K562 (cell line): ENCODE measurements at regions not wholly inside any gene's neighbourhood (a gene's known extent, or its start where the extent isn't known, plus 50 kb on each side); places are given as distances from the start of the nearest gene placed in this dataset.

Source experiments
- DDX20 ChIP-seq: fragments of 450-650 bp; IDR thresholded peaks from 2 replicates; pipeline ENCODE4 v1.6.1; 2016; ENCODE audit warnings: missing genetic modification characterization, low read depth, mild to moderate bottlenecking, missing compliant biosample characterization, moderate library complexity
- FOXM1 ChIP-seq, 2 experiments: fragments of 450-650 bp in 1 of 2; sonication (generic) in 1 of 2; formaldehyde crosslinking in 1 of 2; IDR thresholded peaks; 2 replicates each; pipeline versions ENCODE4 v1.6.1 to v1.9.0; 2017 to 2022; ENCODE audit warnings: low read depth in 2 of 2, mild to moderate bottlenecking in 2 of 2, missing genetic modification reagents in 1 of 2, moderate library complexity in 1 of 2
- MCM3 ChIP-seq: fragments of 450-650 bp; IDR thresholded peaks from 2 replicates; pipeline ENCODE4 v1.6.1; 2016
- MLX ChIP-seq, 2 experiments: fragments of 450-650 bp in 1 of 2; sonication (generic) in 1 of 2; formaldehyde crosslinking; conservative IDR thresholded peaks; 2 replicates each; pipeline versions ENCODE4 v1.4.0 to v1.8.1; 2020 to 2022; ENCODE audit warnings: mild to moderate bottlenecking in 1 of 2, missing genetic modification reagents in 1 of 2
- MYBL2 ChIP-seq, 2 experiments: fragments of 450-650 bp in 1 of 2; sonication (generic) in 1 of 2; formaldehyde crosslinking in 1 of 2; IDR thresholded peaks; 2 replicates each; pipeline versions ENCODE4 v1.6.1 to v1.8.1; 2017 to 2022; ENCODE audit warnings: borderline replicate concordance in 1 of 2, inconsistent platforms in 1 of 2, low read depth in 1 of 2, mild to moderate bottlenecking in 1 of 2, missing genetic modification reagents in 1 of 2, moderate library complexity in 1 of 2
- NR1H2 ChIP-seq: sonication (generic); formaldehyde crosslinking; IDR thresholded peaks from 2 replicates; pipeline ENCODE4 v1.4.0; 2020; ENCODE audit warnings: mild to moderate bottlenecking, missing genetic modification reagents
- SMARCB1 ChIP-seq: IDR thresholded peaks from 2 replicates; pipeline ENCODE4 v1.6.1; 2011; ENCODE audit warnings: improper control_type of control experiment, low read depth; ENCODE audit not compliant: insufficient read length
- SRSF1 ChIP-seq: fragments of 200-400 bp; formaldehyde crosslinking; IDR thresholded peaks from 2 replicates; pipeline ENCODE4 v1.6.1; 2017; ENCODE audit warnings: mild to moderate bottlenecking, low read depth, low read length, moderate library complexity
- TCFL5 ChIP-seq: fragments of 250-450 bp; sonication (Bioruptor Pico); conservative IDR thresholded peaks from 2 replicates; pipeline ENCODE4 v1.6.1; 2021; ENCODE audit warnings: mild to moderate bottlenecking, moderate library complexity, matching md5 sums
- ZNF318 ChIP-seq, 2 experiments: fragments of 450-650 bp; IDR thresholded peaks; 2 replicates each; pipeline ENCODE4 v1.6.1; 2016; ENCODE audit warnings: mild to moderate bottlenecking in 2 of 2, borderline replicate concordance in 1 of 2, low read depth in 1 of 2, moderate library complexity in 1 of 2
- ZNF695 ChIP-seq: fragments of 450-650 bp; formaldehyde crosslinking; IDR thresholded peaks from 2 replicates; pipeline ENCODE4 v1.4.0; 2020; ENCODE audit warnings: mild to moderate bottlenecking, moderate library complexity
- ZNF79 ChIP-seq: fragments of 250-450 bp; sonication (Bioruptor Pico); IDR thresholded peaks from 2 replicates; pipeline ENCODE4 v1.4.0; 2020; ENCODE audit warnings: low read depth, mild to moderate bottlenecking, moderate library complexity
- TF ChIP-seq, protein P1 (sequence below): sonication (generic); formaldehyde crosslinking; IDR thresholded peaks from 2 replicates; pipeline ENCODE4 v1.4.0; 2020; ENCODE audit warnings: mild to moderate bottlenecking, missing genetic modification reagents

DNA sequence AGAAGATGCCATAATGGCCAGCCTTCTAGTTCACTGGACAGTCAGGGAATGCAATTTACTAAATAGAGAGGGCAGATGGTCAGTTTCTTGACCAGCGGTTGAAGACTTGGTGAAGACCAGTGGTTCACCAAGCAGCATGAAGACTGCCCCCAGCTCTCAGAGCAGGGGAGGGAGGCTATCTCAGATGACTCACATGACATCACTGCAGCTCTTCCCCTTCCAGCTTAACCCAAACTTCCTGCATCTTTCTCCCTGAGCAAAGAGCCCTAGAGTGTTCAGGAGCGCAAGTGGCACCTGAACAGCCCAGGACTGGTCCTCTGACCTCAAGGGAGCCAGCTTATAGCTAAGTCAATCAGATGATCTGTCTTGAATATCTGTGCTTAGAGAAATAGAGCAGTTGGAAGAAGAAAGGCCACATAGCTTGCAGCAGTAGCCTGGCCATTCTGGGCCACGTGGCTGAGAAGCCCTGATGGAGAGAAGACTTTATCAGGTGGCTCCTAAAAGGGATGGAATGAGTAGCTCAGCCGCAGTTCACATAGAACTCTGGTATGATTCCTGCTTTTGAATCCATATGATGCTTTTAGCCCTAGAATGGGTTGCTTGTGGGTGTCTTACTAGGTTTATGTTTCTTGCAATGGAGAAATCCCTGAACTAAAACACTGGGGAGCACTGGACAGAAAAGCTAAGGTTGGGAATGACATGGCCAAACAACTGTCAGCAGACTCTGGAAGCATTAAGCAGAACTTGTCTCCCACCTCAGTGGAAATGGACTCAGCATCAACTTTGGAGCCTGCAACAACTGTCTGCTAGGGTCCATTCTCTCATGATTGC is 392.1 kb upstream of the CCL2 start (continued):
- TF ChIP-seq ZNF318 (IDR thresholded peaks at IDR 0.05; ENCODE audit: borderline replicate concordance in 1 of 2, low read depth in 1 of 2) (no peak), FOXM1 (IDR thresholded peaks at IDR 0.05; ENCODE audit: low read depth) (no peak), FOXM1 (CRISPR knock-in tag; IDR thresholded peaks at IDR 0.05; ENCODE audit: low read depth) (no peak), NR1H2 (CRISPR knock-in tag) (no peak), DDX20 (tag) (no peak), ZNF695 (CRISPR knock-in tag) (no peak), MYBL2 (IDR thresholded peaks at IDR 0.05; ENCODE audit: low read depth) (no peak), MYBL2 (CRISPR knock-in tag; IDR thresholded peaks at IDR 0.05; ENCODE audit: borderline replicate concordance) (no peak), TCFL5 (CRISPR knock-in tag) (no peak), SMARCB1 (no peak), MCM3 (no peak), ZNF79 (CRISPR knock-in tag) (no peak), MLX (CRISPR knock-in tag; conservative IDR thresholded peaks at IDR 0.05) (no peak), SRSF1 (no peak)
- TF ChIP-seq, protein P1, sequence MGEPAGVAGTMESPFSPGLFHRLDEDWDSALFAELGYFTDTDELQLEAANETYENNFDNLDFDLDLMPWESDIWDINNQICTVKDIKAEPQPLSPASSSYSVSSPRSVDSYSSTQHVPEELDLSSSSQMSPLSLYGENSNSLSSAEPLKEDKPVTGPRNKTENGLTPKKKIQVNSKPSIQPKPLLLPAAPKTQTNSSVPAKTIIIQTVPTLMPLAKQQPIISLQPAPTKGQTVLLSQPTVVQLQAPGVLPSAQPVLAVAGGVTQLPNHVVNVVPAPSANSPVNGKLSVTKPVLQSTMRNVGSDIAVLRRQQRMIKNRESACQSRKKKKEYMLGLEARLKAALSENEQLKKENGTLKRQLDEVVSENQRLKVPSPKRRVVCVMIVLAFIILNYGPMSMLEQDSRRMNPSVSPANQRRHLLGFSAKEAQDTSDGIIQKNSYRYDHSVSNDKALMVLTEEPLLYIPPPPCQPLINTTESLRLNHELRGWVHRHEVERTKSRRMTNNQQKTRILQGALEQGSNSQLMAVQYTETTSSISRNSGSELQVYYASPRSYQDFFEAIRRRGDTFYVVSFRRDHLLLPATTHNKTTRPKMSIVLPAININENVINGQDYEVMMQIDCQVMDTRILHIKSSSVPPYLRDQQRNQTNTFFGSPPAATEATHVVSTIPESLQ (CRISPR knock-in tag) = no peak
